ENCODE measurements at regions not wholly inside any gene's neighbourhood (a gene's known extent, or its start where the extent isn't known, plus 50 kb on each side); places are given as distances from the start of the nearest gene placed in this dataset.
"Not testable (repeated sequence)": the region's sequence is repeated elsewhere in the genome, so short reads cannot be mapped to it uniquely, and the experiment has no call there.

- Histone ChIP-seq H3K4me1 (ENCODE audit: control insufficient read depth, insufficient read depth, low read length) (no peaks in the 10 kb centered on the region), H3K36me3 (ENCODE audit: control insufficient read depth, insufficient read depth, low read length) (no peaks in the 10 kb centered on the region), H3K4me3 (ENCODE audit: low read length) (no peak overlapping the region), H3K9me3 (ENCODE audit: control insufficient read depth, low read length) (no peaks in the 10 kb centered on the region), H3K9ac (ENCODE audit: low read length) (no peak overlapping the region), H3K27me3 (ENCODE audit: control insufficient read depth, insufficient read depth, low read length) (no peaks in the 10 kb centered on the region)
Measured at GRCh38 chr4:138633580-138633904, 382.0 kb upstream of the NOCT start.

- no peaks in the 10 kb centered on the region for H3K36me3 ChIP-seq (ENCODE audit: control insufficient read depth, insufficient read depth, low read length)
- no peaks in the 10 kb centered on the region for H3K27me3 ChIP-seq (ENCODE audit: control insufficient read depth, insufficient read depth, low read length)
Measured at GRCh38 chr4:138632856-138633579, 382.6 kb upstream of the NOCT start.

DNA sequence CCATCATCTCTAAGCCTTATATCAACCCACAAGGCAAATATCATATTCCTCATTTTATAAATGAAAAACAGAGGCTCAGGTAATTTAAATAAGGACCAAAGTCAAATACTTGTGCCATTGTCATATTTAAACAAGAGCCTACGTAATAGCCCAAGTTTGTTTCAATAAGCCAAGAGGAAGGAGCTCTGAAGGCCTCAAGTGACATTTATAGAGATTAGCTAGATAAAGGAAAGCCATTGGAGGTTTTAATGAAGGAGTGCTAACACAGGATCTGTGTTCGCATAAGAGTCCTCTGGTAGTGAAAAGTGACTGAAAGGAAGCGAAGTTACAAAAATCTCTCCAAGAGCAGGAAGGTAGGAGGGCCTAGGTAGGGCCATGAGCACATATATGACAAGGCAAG is 384.9 kb upstream of the NOCT start:
- Histone ChIP-seq H3K9ac (ENCODE audit: low read length) (no peak overlapping the region), H3K4me3 (ENCODE audit: low read length) (no peak overlapping the region), H3K36me3 (ENCODE audit: control insufficient read depth, insufficient read depth, low read length) (no peaks in the 10 kb centered on the region), H3K27me3 (ENCODE audit: control insufficient read depth, insufficient read depth, low read length) (no peaks in the 10 kb centered on the region), H3K4me1 (ENCODE audit: control insufficient read depth, insufficient read depth, low read length) (no peaks in the 10 kb centered on the region), H3K9me3 (ENCODE audit: control insufficient read depth, low read length) (no peaks in the 10 kb centered on the region)

More at GRCh38 chr4:138632856-138633579, 382.6 kb upstream of the NOCT start:
- Histone ChIP-seq H3K9me3 (ENCODE audit: control insufficient read depth, low read length) (no peaks in the 10 kb centered on the region), H3K9ac (ENCODE audit: low read length) (no peak overlapping the region), H3K4me3 (ENCODE audit: low read length) (no peak overlapping the region), H3K4me1 (ENCODE audit: control insufficient read depth, insufficient read depth, low read length) (no peaks in the 10 kb centered on the region)

DNA sequence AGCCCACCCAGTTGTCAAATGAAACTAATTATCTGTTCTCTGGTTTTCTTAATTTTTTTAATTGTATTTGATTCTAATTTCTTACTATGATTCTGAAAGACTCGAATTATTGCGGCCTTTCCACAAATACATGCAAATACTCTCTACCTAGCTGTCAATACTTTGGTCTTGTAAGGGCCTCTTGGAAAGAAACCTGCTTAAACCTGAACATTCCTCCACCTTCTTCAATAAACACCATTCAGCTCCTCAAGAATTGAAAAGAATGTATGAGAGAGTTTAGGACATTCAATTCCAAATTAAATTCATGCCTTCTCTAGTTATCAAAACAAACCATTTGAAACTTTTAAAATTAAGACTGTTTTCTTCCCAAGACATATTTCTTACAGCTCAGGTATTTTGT is 385.9 kb upstream of the NOCT start:
- Histone ChIP-seq H3K36me3 (ENCODE audit: control insufficient read depth, insufficient read depth, low read length) (no peaks in the 10 kb centered on the region), H3K9ac (ENCODE audit: low read length) (no peak overlapping the region), H3K27me3 (ENCODE audit: control insufficient read depth, insufficient read depth, low read length) (no peaks in the 10 kb centered on the region), H3K4me3 (ENCODE audit: low read length) (no peak overlapping the region), H3K9me3 (ENCODE audit: control insufficient read depth, low read length) (no peaks in the 10 kb centered on the region), H3K4me1 (ENCODE audit: control insufficient read depth, insufficient read depth, low read length) (no peaks in the 10 kb centered on the region)

DNA sequence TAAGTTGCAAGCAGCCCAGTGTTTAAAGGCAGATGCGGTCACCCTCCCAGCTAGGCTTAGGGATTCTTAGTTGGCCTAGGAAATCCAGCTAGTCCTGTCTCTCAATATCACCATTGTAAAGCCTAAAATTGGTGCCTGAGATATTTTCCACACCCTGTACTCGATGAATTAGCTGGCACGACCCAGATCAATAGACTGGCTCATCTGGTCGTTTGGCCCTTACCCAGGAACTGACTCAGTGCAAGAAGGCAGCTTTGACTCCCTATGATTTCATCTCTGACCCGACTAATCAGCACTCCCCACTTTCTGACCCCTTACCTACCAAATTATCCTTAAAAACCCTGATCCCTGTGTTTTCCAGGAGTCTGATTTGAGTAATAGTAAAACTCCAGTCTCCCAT is 384.9 kb upstream of the SLC7A11 start:
- Histone ChIP-seq H3K4me3 (ENCODE audit: low read length) (no peak overlapping the region), H3K9me3 (ENCODE audit: control insufficient read depth, low read length) (no peaks in the 10 kb centered on the region), H3K9ac (ENCODE audit: low read length) (no peak overlapping the region), H3K36me3 (ENCODE audit: control insufficient read depth, insufficient read depth, low read length) (no peaks in the 10 kb centered on the region), H3K4me1 (ENCODE audit: control insufficient read depth, insufficient read depth, low read length) (no peaks in the 10 kb centered on the region), H3K27me3 (ENCODE audit: control insufficient read depth, insufficient read depth, low read length) (no peaks in the 10 kb centered on the region)

DNA sequence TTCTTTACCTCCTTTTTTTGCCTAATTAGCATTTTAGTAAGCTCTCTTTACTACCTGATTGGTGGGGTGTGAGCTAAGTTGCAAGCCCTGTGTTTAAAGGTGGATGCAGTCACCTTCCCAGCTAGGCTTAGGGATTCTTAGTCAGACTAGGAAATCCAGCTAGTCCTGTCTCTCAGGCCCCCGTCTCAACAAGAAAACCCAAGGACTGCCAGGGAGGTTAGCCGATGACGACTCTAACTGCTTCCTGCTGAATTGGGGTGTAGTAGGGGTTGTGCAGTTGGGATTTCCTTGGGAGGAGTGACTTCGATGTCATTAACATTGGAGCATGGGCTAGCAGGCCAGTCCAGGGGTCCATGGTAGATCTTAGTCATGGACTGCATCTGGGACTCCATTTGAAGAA is 380.2 kb upstream of the SLC7A11 start:
- not testable (repeated sequence) for H3K9ac ChIP-seq (ENCODE audit: low read length); H3K36me3 ChIP-seq (ENCODE audit: control insufficient read depth, insufficient read depth, low read length); H3K9me3 ChIP-seq (ENCODE audit: control insufficient read depth, low read length); H3K27me3 ChIP-seq (ENCODE audit: control insufficient read depth, insufficient read depth, low read length); H3K4me1 ChIP-seq (ENCODE audit: control insufficient read depth, insufficient read depth, low read length); H3K4me3 ChIP-seq (ENCODE audit: low read length)

- Histone ChIP-seq H3K9ac (ENCODE audit: low read length) (no peak overlapping the region), H3K9me3 (ENCODE audit: control insufficient read depth, low read length) (no peaks in the 10 kb centered on the region), H3K4me1 (ENCODE audit: control insufficient read depth, insufficient read depth, low read length) (no peaks in the 10 kb centered on the region), H3K36me3 (ENCODE audit: control insufficient read depth, insufficient read depth, low read length) (no peaks in the 10 kb centered on the region), H3K27me3 (ENCODE audit: control insufficient read depth, insufficient read depth, low read length) (no peaks in the 10 kb centered on the region), H3K4me3 (ENCODE audit: low read length) (no peak overlapping the region)
Measured at GRCh38 chr4:138616775-138617174, 374.6 kb upstream of the SLC7A11 start.

GRCh38 chr4:138614398-138615142 is 372.4 kb upstream of the SLC7A11 start:
- Histone ChIP-seq H3K9me3 (ENCODE audit: control insufficient read depth, low read length) (no peaks in the 10 kb centered on the region), H3K36me3 (ENCODE audit: control insufficient read depth, insufficient read depth, low read length) (no peaks in the 10 kb centered on the region), H3K27me3 (ENCODE audit: control insufficient read depth, insufficient read depth, low read length) (no peaks in the 10 kb centered on the region), H3K4me3 (ENCODE audit: low read length) (no peak overlapping the region), H3K9ac (ENCODE audit: low read length) (no peak overlapping the region), H3K4me1 (ENCODE audit: control insufficient read depth, insufficient read depth, low read length) (no peaks in the 10 kb centered on the region)

DNA sequence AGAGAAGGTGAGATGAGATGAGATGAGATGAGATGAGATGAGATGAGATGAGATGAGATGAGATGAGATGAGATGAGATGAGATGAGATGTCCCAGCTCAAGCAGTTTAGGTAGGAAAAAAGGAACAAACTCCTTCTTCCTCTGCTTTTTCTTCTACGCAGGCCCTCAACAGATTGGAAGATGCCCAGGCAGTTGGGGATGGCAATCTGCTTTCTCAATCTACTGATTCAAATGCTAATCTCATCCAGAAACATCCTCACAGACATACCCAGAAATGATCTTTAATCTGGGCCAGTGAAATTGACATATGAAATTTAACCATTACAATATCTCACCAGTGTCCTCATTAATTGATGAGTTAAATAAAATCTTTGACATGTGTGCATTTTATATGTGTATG is 370.3 kb upstream of the SLC7A11 start:
- Histone ChIP-seq H3K4me1 (ENCODE audit: control insufficient read depth, insufficient read depth, low read length) (no peaks in the 10 kb centered on the region), H3K9ac (ENCODE audit: low read length) (no peak overlapping the region), H3K9me3 (ENCODE audit: control insufficient read depth, low read length) (no peaks in the 10 kb centered on the region), H3K4me3 (ENCODE audit: low read length) (no peak overlapping the region), H3K27me3 (ENCODE audit: control insufficient read depth, insufficient read depth, low read length) (no peaks in the 10 kb centered on the region), H3K36me3 (ENCODE audit: control insufficient read depth, insufficient read depth, low read length) (no peaks in the 10 kb centered on the region)

GRCh38 chr4:138611721-138612120 is 369.6 kb upstream of the SLC7A11 start:
- no peak overlapping the region for H3K9ac ChIP-seq (ENCODE audit: low read length)
- no peaks in the 10 kb centered on the region for H3K27me3 ChIP-seq (ENCODE audit: control insufficient read depth, insufficient read depth, low read length)
- H3K36me3 ChIP-seq (ENCODE audit: control insufficient read depth, insufficient read depth, low read length), result no peaks in the 10 kb centered on the region
- H3K4me3 ChIP-seq (ENCODE audit: low read length), result no peak overlapping the region
- no peaks in the 10 kb centered on the region for H3K4me1 ChIP-seq (ENCODE audit: control insufficient read depth, insufficient read depth, low read length)
- H3K9me3 ChIP-seq (ENCODE audit: control insufficient read depth, low read length), result no peaks in the 10 kb centered on the region

DNA sequence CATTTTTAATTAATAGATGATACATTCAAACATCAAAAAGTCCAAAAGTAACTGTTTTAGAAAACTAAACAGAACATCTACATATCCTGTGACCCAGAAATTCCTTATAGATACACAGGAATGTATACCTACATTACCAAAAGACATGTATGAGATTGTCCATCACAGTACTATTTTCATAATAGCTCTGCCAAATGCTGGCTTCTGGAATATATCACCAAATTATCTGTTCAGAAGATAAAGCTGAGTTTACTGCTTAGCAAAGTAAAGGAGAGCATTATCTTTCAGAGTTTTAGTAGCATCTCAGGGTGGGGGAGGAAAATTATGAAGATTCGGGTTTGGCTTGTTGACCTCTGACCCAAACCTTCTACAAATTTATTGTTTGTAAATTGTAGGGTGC is 368.9 kb upstream of the SLC7A11 start:
- H3K9ac ChIP-seq (ENCODE audit: low read length), result no peak overlapping the region
- no peaks in the 10 kb centered on the region for H3K27me3 ChIP-seq (ENCODE audit: control insufficient read depth, insufficient read depth, low read length)
- no peaks in the 10 kb centered on the region for H3K9me3 ChIP-seq (ENCODE audit: control insufficient read depth, low read length)
- H3K4me1 ChIP-seq (ENCODE audit: control insufficient read depth, insufficient read depth, low read length), result no peaks in the 10 kb centered on the region
- no peaks in the 10 kb centered on the region for H3K36me3 ChIP-seq (ENCODE audit: control insufficient read depth, insufficient read depth, low read length)
- H3K4me3 ChIP-seq (ENCODE audit: low read length), result no peak overlapping the region

DNA sequence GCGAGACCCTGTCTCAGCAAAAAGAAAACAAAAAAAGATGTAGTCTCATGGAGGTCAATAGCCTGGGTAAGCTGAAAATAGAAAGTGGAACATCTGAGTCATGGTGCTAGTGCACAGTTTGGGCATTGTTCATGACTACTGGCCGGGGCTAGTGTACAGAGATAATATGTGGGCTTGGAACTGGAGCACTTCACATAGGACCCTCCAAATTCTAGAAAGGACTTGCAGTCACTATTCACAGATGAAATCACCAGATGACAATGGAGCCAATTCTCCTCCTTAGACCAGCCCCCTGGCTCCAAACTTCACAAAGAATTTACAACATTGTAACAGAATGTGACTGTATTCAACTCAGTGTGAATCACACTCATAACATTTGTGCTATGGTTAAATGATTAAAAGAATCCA is 367.8 kb upstream of the SLC7A11 start:
- no peaks in the 10 kb centered on the region for H3K4me1 ChIP-seq (ENCODE audit: control insufficient read depth, insufficient read depth, low read length)
- no peak overlapping the region for H3K9ac ChIP-seq (ENCODE audit: low read length)
- H3K36me3 ChIP-seq (ENCODE audit: control insufficient read depth, insufficient read depth, low read length), result no peaks in the 10 kb centered on the region
- H3K27me3 ChIP-seq (ENCODE audit: control insufficient read depth, insufficient read depth, low read length), result no peaks in the 10 kb centered on the region
- H3K9me3 ChIP-seq (ENCODE audit: control insufficient read depth, low read length), result no peaks in the 10 kb centered on the region
- H3K4me3 ChIP-seq (ENCODE audit: low read length), result no peak overlapping the region
